Esophagus muscularis mucosa (tissue), 4 donors: ENCODE measurements at regions not wholly inside any gene's neighbourhood (a gene's known extent, or its start where the extent isn't known, plus 50 kb on each side); places are given as distances from the start of the nearest gene placed in this dataset.

Source experiments
- DNase-seq: peaks from one replicate; pipeline ENCODE4 v3.0.0-alpha.2; 2017; ENCODE audit errors: extremely low spot score
- H3K27ac ChIP-seq, 4 donors: fragments of 200-600 bp; sonication (generic); replicated peaks in 1 of 4; 1 replicate in 3 of 4; 2 replicates in 1 of 4; pipeline ENCODE4 v1.5.1; 2016 to 2019; ENCODE audit warnings: mild to moderate bottlenecking in 1 of 4
- H3K27me3 ChIP-seq, 4 donors: fragments of 200-600 bp; sonication (generic); one replicate each; pipeline versions ENCODE4 v1.5.1 to v1.6.0; 2016 to 2019
- H3K36me3 ChIP-seq, 4 donors: fragments of 200-600 bp; sonication (generic); one replicate each; pipeline ENCODE4 v1.5.1; 2016 to 2019
- H3K4me1 ChIP-seq, 4 donors: fragments of 200-600 bp; sonication (generic); one replicate each; pipeline ENCODE4 v1.5.1; 2016 to 2019
- H3K4me3 ChIP-seq, 4 donors: fragments of 200-600 bp; sonication (generic); 1 replicate in 2 of 4; 2 replicates in 2 of 4; pipeline ENCODE4 v1.5.1; 2016 to 2019; ENCODE audit warnings: mild to moderate bottlenecking in 4 of 4, moderate library complexity in 1 of 4
- H3K9me3 ChIP-seq, 4 donors: fragments of 200-600 bp; sonication (generic); 1 replicate in 3 of 4; 2 replicates in 1 of 4; pipeline ENCODE4 v1.5.1; 2016 to 2019
- CTCF ChIP-seq, 3 experiments: fragments of 200-600 bp in 2 of 3; fragments of 450-650 bp in 1 of 3; sonication (generic) in 2 of 3; IDR thresholded peaks; one replicate each; pipeline ENCODE4 v1.5.1; 2017 to 2019; ENCODE audit warnings: antibody characterized with exemption in 3 of 3, mild to moderate bottlenecking in 2 of 3, moderate library complexity in 1 of 3
- EP300 ChIP-seq: sonication (generic); formaldehyde crosslinking; IDR thresholded peaks from one replicate; pipeline ENCODE4 v1.6.1; 2017; ENCODE audit warnings: antibody characterized with exemption
- POLR2A ChIP-seq: fragments of 450-650 bp; IDR thresholded peaks from one replicate; pipeline ENCODE4 v1.6.1; 2017; ENCODE audit warnings: antibody characterized with exemption, moderate library complexity, mild to moderate bottlenecking, low read depth
- POLR2AphosphoS5 ChIP-seq, 2 donors: sonication (generic); formaldehyde crosslinking; IDR thresholded peaks; one replicate each; pipeline ENCODE4 v1.6.1; 2017; ENCODE audit warnings: antibody characterized with exemption in 2 of 2
- WGBS: methylation state at CpG from one replicate; pipeline ENCODE4 v1.1.5; 2018; 5-methylcytosine and 5-hydroxymethylcytosine counted together
- intact Hi-C: fragments of 100-400 bp; cut with DNase I; formaldehyde crosslinking; loops from one replicate; pipeline ENCODE4 v1.15.1; 2023

- no peaks in the 10 kb centered on the region for H3K27me3 ChIP-seq
- no peaks in the 10 kb centered on the region for H3K4me1 ChIP-seq
- H3K9me3 ChIP-seq: no peaks in the 10 kb centered on the region
- H3K4me3 ChIP-seq: no peak overlapping the region
- intact Hi-C loops: no loop called here
- no peak for TF ChIP-seq EP300
- TF ChIP-seq POLR2AphosphoS5 (IDR thresholded peaks at IDR 0.05): no peak
- TF ChIP-seq POLR2A: no peak
- no peak for TF ChIP-seq CTCF (IDR thresholded peaks at IDR 0.05)
- H3K36me3 ChIP-seq: no peaks in the 10 kb centered on the region
- DNase-seq: no peak
- no peak overlapping the region for H3K27ac ChIP-seq
- 87% methylated on average over 3 of the region's 3 CpGs for WGBS
Measured at GRCh38 chr1:218760601-218761570, 412.8 kb upstream of the LYPLAL1 start.

- Histone ChIP-seq H3K4me3 (no peak overlapping the region), H3K4me1 (no peaks in the 10 kb centered on the region), H3K36me3 (no peaks in the 10 kb centered on the region), H3K27me3 (no peaks in the 10 kb centered on the region), H3K27ac (no peak overlapping the region), H3K9me3 (no peaks in the 10 kb centered on the region)
- TF ChIP-seq POLR2A: no peak
- no peak for TF ChIP-seq POLR2AphosphoS5 (IDR thresholded peaks at IDR 0.05)
- no peak for TF ChIP-seq EP300
- TF ChIP-seq CTCF (IDR thresholded peaks at IDR 0.05): no peak
- 100% methylated on average over 2 of the region's 2 CpGs for WGBS
- intact Hi-C loops: no loop called here
- DNase-seq: no peak
Measured at GRCh38 chr1:218763538-218763937, 410.1 kb upstream of the LYPLAL1 start.

GRCh38 chr1:218765753-218766152 is 407.9 kb upstream of the LYPLAL1 start:
- Histone ChIP-seq H3K27me3 (no peaks in the 10 kb centered on the region), H3K36me3 (no peaks in the 10 kb centered on the region), H3K4me3 (no peak overlapping the region), H3K9me3 (no peaks in the 10 kb centered on the region), H3K27ac (no peak overlapping the region), H3K4me1 (no peaks in the 10 kb centered on the region)
- no peak for DNase-seq
- 62% methylated on average over 5 of the region's 5 CpGs for WGBS
- TF ChIP-seq POLR2AphosphoS5 (IDR thresholded peaks at IDR 0.05) (no peak), CTCF (IDR thresholded peaks at IDR 0.05) (no peak), POLR2A (no peak), EP300 (no peak)
- intact Hi-C loops: no loop called here

- intact Hi-C loops: no loop called here
- 81% methylated on average over 3 of the region's 3 CpGs for WGBS
- Histone ChIP-seq H3K4me1 (no peaks in the 10 kb centered on the region), H3K27ac (no peak overlapping the region), H3K4me3 (no peak overlapping the region), H3K27me3 (no peaks in the 10 kb centered on the region), H3K36me3 (no peaks in the 10 kb centered on the region), H3K9me3 (no peaks in the 10 kb centered on the region)
- no peak for DNase-seq
- no peak for TF ChIP-seq POLR2A
- no peak for TF ChIP-seq CTCF (IDR thresholded peaks at IDR 0.05)
- TF ChIP-seq EP300: no peak
- TF ChIP-seq POLR2AphosphoS5 (IDR thresholded peaks at IDR 0.05): no peak
Measured at GRCh38 chr1:218771931-218772330, 401.7 kb upstream of the LYPLAL1 start.

DNA sequence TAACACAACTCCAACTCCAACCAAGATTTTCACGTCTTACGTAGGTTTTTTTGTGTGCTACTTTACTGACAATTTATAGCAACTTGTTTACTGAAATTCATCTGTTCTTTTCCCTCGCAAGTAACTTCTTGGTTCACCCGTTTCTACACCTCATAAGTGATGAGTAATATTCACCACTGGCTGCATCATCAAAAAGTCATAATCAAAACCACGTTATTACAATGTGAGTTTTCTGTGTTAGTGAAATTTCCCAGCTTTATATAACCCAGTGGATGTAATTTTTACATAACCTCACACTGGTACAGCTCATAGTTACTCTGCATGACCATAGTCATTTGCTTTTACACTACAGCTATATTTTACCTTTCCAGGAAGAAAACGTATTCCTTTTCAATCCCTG is 401.1 kb upstream of the LYPLAL1 start:
- H3K27ac ChIP-seq: no peak overlapping the region
- TF ChIP-seq POLR2AphosphoS5 (IDR thresholded peaks at IDR 0.05) (no peak), CTCF (IDR thresholded peaks at IDR 0.05) (no peak), EP300 (no peak), POLR2A (no peak)
- intact Hi-C loops: no loop called here
- WGBS: 85% methylated on average over 6 of the region's 6 CpGs
- H3K9me3 ChIP-seq: no peaks in the 10 kb centered on the region
- H3K27me3 ChIP-seq: no peaks in the 10 kb centered on the region
- no peak for DNase-seq
- H3K4me1 ChIP-seq: no peaks in the 10 kb centered on the region
- no peaks in the 10 kb centered on the region for H3K36me3 ChIP-seq
- H3K4me3 ChIP-seq: no peak overlapping the region
